Non-pigmented ciliary epithelial cell (primary cell): ENCODE measurements at regions not wholly inside any gene's neighbourhood (a gene's known extent, or its start where the extent isn't known, plus 50 kb on each side); places are given as distances from the start of the nearest gene placed in this dataset.
"Not testable (repeated sequence)": the region's sequence is repeated elsewhere in the genome, so short reads cannot be mapped to it uniquely, and the experiment has no call there.

Experiments used
- DNase-seq: peaks from one replicate; pipeline ENCODE4 v3.0.0-alpha.2; 2010; ENCODE audit warnings: low read depth

DNA sequence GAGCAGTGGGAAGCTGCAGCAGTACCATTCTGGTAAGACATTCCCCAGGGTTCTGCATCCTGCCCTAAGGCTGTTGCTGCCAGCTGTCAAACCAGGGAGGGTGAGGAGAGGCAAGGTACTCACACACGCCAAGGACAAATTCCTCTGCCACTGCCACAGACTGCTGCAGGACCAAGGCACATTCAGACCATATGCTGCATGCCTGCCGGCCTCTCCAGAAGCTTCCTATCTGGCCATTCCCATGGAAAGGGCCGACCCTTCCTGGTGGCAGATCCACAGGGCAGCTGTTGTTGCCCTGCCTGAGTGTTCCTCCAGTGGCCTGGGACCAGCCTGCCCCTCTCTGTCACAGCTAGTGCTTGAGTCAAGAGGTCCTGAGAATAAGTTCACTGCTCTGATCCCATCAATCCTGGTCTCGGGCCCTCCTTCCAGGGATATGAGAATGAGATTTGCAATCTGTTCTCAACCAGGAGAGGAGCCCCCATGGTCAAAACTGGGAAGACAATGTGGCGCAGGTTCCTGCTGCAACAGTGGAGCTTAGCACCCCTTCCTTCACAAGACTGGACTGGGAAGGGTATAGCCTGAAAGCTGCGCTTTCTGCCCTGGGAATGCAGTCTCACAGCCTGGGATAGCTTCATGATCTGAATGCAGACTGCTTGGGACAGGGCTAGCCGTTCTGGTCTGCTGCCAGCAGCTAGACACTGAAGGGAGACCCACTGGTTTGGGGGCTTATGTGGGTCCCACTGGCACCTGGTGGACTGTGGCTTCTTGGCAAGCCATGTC is 342.5 kb upstream of the NDST3 start:
- DNase-seq = no peak

DNA sequence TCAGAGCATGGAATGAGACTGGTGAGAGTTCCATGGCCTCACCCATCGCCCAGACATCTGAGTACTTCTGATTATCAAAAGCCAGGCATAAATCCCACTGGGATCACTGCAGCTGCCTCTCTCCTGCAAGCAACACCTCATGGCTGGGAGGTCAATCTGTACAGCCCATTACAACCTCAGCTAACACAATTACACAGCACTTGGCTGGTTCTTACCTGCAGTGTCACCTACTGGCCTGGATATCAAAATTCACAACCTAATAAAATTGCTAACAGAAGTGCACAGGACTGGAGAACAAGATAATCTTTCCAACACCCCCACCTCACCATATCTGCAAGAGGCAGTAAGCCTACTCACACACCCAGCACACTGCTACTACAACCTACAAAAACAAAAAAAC is 341.7 kb upstream of the NDST3 start:
- no peak for DNase-seq

DNA sequence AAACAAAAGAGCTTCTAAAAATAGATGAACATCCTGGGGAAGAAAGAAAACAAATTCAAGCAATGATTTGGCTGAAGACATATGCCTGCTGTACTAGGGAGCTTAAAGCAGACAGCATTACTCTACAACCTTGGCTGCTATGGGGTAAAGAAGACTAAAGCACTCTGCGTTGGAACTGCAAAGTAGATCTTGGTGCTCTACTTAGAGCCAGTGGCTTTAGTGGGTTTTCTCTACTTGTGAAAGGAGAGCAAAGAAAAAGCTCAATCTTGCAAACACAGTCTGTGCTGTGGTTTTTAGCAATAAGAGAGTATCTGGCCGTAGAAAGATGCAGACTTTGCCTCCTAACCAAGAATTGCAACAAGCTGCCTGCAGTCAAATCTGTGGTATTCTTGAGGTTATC is 334.7 kb upstream of the NDST3 start:
- no peak for DNase-seq

DNA sequence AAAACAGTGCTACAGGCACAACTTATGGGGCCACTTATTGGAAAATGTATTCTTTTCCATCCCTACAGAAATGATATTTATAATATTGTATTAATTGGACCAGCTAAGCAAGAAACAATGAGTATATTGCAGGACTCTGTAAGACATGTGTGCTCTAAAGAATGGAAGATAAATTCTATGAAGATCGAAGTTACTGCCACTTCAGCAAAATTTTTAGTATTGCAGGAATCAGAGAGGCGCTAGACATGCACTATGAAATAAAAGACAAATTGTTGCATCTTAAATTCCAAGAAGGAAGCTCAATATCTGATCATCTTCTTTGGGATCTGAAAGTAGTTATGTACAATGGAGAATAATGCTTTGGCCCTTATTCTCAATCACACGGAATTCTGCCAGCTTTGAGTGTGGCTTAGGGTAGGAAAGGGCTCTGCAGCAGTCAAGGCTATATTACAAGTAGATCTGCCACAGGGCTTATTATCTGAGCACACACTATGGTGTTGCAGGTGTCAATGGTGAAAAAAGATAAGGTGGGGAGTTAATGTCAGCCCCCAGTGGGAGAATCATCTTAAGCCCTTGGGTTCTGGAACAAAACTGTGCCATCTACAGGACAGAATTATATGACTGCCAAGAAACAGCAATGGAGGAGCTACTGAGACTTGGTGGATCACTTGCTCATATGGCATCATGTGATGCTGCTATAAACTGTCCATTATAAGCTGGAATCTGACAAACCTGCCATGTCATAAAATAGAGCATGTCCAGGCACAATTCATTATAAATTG is 334.0 kb upstream of the NDST3 start:
- DNase-seq = no peak

DNA sequence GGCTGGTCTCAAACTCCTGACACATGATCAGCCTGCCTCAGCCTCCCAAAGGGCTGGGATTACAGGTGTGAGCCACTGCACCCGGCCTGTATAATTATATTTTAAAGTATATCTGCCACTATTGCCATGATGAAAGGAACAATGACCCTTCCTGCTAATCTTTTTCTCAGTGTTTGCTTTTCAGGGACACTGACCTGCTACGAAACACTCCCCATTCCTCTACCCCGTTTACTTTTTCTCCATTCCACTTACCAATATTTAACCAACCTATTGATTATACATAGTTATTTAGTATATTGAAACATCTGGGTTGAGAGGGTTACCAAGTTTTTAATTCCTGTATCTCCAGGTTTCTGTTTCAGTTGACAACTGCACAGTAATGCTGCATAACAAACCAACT is 331.9 kb upstream of the NDST3 start:
- no peak for DNase-seq

DNA sequence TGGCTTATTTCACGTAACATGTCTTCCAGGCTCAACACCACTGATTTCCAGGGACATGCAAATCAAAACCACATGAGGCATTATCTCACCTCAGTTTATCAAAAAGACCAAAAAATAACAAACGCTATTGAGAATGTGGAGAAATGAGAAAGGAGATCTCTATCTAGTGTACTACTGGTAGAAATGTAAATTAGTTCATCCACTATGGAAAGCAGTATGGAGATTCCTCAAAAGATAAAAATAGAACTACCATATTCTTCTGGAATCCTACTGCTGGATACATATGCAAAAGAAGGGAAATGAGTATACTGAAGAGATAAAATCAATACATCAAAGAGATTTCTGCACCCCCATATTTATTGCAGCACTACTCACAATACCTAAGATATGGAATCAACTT is 329.6 kb upstream of the NDST3 start:
- DNase-seq = no peak

DNA sequence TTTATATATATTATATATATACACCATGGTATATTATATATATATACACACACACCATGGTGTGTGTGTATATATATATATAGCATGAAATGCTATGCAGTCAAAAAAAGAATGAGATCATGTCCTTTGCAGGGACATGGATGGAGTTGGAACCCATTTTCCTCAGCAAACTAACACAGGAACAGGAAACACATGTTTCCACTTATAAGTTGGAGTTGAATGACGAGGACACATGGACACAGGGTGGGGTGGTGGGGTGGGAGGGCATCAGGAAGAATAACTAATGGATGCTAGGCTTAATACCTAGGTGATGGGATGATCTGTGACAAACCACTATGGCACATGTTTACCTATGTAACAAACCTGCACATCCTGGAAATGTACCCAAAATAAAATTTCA is 293.6 kb upstream of the NDST3 start:
- DNase-seq = no peak

DNA sequence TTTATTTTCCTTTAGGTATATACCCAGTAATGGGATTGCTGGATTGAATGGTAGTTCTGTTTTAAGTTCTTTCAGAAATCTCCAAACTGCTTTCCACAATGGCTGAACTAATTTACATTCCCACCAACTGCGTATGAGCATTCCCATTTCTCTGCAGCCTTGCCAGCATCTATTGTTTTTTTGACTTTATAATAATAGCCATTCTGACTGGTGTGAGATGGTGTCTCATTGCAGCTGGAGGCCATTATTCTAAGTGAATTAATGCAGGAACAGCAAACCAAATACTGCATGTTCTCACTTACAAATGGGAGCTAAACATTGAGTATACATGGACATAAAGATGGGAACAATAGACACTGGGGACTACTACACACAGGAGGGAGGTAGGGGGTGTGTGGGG is 288.9 kb upstream of the NDST3 start:
- DNase-seq = not testable (repeated sequence)

DNA sequence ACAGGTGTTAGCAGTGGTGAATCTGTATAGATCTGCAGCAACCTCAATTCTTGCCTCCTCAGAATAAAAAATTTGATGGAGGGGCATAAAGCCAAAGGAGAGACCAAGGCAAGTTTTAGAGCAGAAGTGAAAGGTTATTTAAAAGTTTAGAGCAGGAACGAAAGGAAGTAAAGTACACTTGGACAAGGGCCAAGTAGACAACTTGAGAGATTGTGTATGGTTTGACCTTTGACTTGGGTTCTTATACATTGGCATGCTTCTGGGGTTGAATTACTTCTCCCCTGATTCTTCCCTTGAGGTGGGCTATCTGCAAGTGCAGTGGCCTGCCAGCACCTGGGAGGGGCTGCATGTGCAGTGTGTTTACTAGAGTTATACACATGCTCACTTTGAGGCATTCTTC is 278.8 kb upstream of the NDST3 start:
- no peak for DNase-seq

DNA sequence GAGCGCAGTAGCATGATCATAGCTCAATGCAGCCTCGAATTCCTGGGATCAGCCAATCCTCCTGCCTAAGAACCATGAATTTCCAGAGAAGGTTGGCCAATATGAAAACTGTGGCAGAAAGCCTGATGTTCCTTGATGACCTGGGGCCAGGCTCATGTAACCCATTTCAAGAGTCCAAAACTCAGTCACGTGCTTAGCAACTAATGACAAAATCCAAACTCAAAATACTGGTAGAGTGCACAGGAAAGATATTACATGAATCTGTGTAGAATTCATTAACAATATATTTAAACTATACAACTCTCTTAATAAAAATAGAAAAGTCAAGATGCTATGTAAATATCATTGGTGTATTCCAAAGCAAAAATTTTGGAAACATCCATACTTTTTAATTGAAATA is 265.7 kb upstream of the NDST3 start:
- no peak for DNase-seq

DNA sequence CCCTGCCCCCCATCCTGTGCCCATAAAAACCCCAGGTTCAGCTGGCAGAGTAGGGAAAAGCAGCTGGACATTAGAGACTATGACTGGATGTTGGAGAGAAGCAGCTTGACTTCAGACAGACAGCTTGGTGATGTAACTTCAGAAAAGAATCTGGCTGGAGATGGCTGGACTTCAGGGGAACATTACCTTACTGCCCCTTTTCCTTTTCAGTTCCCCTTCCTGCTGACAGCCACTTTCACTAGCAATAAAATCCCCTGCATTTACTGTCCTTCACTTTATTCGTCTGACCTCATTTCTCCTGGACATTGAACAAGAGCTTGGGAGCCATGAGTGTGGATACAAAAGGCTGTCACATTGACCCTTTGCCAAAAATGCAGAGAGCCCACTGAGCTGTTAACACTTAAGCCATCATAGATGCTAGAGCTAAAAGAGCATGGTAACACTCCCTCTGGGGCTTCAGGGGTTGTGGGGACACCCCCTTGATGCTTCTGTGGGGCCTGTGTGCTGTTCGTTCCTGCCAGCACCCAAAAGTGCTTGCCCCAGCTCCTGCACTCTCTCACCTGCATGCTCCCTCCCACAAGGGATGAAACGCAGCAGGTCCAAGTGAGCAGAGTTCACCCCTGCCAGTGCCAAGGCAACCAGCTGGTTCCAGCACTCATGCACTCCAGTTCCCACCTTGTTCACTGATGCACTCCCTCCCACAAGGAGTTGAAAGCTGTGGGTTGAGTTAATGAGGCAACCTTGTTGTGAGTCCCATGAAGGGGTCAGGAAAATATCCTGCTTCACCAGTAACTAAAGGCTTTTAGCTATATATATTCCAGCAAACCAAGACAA is 263.8 kb upstream of the NDST3 start:
- no peak for DNase-seq

DNA sequence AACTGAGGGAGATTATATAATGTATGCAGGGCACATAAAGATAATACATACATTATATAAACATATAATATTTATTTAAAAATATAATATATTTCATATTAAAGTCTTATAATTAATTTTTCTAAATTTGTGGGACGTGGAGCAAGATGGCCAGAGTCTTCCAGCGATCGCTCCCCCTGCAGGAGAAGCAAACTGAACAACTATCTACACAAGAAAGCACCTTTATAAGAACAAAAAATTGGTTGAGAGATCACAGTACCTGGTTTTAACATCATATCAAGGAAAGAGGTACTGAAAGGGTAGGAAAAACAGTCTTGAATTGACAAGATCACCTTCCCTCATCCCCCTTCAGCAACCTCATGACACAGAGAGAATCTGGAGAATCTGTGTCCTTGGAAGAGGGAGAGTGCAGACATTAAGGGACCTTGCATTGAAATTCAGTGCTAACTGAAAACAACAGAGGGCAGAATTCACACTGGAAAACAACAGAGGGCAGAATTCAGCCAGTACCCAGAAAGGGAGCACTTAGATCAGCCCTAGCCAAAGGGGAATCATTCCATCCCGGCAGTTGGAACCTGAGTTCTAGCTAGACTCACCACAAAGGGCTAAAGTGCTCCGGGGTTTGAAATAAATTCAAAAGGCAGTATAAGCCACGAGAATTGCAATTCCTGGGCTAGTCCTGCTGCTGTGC is 262.5 kb upstream of the NDST3 start:
- no peak for DNase-seq

DNA sequence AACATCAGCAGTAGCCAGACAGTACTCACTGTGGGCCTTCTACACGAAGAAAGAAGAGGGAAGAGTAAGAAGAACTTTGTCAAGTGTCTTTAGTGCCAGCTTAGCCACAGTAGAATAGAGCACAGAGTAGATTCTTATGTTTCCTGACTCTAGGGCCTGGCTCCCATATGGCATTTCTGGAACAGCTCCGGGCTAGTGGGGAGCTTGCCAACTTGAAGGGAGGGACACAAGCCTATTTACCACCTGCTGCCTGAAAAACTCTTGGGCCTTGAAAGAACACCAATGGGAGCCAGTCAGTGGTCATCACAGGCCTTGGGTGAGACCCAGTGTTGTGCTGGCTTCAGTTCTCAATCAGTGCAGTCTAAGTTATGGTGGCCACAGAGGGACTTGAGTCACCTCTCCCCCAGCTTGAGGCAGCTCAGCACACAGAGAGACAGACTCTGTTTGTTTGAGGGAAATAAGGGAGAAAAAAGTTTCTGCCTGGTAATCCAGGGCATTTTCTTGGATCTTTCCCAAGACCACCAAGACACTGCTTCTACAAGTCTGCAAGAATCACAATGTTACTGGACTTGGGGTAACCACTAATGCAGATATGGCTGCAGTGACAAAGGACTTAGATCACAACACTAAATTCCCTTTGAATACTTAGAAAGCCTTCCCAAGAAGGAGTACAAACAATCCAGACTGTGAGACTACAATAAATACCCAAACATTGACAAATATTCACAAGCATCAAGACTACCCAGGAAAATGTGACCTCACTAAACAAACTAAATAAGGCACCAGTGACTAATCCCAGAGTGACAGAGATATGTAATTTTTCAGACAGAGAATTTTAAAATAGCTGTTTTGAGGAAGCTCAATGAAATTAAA is 261.0 kb upstream of the NDST3 start:
- DNase-seq = no peak

DNA sequence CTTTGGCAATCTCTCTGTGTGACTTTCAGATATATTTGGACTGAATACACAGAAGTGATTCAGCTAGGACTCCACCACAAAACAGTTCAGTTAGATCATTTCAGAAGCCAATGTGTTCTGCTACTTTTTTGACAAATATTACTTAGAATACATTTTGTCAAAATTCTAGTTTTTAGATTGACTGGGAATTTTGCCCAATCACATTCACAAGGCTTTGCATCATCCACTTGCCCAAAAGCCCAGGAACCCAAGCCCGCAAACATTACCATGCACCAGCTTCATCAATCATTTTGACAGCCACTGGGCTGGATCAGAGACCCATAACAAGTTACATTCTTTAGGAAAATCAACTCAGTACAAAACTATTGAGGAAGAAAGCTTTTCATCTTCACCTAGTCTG is 256.6 kb upstream of the NDST3 start:
- DNase-seq = no peak

DNA sequence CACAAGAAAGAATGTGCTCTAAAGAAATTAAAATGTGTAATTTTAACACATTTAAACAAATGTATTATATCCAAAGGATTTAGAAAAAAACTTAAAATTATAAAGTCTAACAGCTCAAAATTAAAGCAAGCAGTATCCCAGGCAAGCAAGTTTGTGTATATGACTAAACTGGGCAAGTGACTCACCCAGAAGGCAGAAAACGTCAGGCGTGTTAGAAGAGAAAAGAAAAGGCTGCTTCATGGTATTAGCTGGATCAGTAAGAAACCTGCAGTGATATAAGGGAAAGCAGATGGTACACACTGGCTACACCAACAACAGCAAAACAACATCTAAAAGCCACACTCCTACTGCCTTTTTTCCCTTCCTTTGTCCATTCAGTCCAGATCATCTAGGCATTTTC is 250.6 kb upstream of the NDST3 start:
- peak; percentile 34 for DNase-seq

DNA sequence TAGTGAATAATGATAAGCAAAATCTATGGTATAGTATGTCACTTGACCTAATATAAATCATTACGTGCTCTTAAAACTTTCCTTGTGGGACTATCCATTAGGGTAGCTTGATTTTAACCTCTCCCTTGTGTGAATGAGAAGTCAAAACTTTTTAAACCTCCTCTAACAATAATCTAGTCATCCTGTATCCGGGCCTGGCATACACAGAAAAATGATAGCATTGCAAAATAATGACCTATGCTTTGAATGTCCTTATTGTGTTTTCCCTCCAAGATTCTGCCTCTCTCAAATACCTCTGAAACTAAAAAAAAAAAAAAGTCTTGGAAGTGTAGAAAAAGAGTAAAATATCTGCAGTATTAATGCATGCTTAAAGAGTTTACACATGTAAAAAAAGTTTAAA is 250.0 kb upstream of the NDST3 start:
- DNase-seq = no peak

DNA sequence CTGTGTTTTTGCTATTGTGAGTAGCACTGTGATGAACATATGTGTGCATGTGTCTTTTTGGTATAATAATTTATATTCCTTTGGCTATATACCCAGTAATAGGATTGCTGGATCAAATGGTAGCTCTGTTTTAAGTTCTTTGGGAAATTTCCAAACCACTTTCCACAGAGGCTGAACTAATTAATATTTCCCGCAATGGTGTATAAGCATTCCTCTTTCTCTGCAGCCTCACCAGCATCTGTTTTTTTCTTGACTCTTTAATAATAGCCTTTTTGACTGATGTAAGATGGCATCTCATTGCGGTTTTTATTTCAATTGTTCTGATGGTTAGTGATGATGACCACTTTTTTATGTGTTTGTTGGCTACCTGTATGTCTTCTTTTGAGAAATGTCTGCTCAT is 247.7 kb upstream of the NDST3 start:
- DNase-seq = no peak

DNA sequence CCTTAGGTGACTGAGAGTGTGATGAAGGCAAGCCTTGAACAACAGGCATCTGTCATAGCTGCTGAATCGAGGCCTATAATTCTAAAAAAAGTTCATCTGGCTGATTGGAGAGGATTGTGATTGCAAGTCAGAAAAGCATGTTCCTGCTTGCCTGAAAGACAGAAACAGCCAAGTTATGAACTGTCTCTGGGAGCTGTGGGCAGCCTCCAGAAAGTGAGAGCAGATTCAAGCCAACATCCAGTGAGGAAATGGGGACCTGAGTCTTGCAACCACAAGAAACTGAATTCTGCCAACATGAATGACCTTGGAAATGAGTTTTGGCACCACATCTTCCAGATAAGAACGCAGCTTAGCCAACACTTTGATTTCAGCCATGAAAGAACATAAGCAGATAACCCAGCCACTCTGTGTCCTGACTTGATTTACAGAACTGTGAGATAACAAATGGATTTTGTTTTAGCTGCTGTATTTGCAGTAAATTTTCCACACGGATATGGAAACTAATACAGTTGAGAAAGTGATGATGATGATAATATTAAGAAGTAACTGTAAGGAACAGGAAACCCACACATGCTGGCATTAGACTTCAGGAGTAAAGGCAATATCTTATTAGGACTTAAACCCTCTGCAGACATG is 240.3 kb upstream of the NDST3 start:
- no peak for DNase-seq

DNA sequence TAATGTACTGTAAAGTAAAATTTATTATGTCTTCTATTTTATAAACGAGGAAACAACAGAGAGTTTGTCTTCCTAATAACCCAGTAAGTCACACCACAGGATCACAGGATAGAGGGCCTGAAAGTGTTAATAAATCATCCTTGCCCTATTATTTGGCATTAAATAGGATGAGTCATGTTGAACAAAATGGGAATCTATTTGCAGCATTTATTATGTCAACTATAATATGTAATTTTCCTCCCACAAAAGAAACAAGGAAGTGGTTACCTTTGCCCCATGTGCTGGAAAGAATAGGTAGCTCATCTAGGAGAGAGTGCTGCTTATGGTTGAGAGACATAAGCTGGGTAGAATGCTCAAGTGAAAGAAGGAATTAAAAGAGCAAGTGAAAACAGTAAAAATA is 237.6 kb upstream of the NDST3 start:
- no peak for DNase-seq

DNA sequence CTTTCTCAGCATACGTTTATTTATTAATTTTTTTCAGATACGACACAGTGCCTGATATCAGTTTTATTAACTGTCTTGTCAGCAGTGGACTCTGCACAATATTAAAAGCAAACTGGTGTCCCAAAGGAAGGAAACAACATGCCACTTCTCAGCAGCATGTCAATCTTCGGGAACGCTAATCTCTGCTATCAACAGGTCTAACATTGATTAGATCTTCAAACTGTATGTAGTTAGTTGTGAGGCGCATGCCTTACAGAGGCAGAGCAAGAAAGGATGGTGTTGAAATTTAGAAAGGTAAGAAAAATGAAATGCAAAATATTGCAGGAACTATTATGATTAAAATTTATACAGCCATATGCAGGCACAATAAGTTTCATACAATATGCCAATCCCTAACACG is 233.7 kb upstream of the NDST3 start:
- DNase-seq = no peak

DNA sequence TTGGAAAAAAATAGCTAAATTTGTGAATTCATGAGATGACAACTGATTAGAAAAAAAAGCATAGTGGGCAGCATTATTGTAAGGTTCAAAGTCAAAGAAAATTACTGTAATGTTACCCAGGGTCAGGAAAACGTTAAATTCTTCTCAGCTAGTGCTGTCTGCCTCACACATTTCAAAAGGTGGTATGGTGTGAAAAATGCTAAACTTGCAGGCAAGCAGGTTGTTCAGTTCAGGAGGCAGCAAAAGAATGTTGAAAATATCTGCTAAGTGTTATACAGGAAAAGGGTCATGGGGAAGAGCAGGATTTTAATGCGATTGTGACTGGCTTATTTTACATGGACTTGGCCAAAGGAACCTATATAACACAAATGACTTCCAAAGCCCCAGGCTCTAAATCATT is 232.5 kb upstream of the NDST3 start:
- no peak for DNase-seq
